ENCODE measurements at regions not wholly inside any gene's neighbourhood (a gene's known extent, or its start where the extent isn't known, plus 50 kb on each side); places are given as distances from the start of the nearest gene placed in this dataset.

DNA sequence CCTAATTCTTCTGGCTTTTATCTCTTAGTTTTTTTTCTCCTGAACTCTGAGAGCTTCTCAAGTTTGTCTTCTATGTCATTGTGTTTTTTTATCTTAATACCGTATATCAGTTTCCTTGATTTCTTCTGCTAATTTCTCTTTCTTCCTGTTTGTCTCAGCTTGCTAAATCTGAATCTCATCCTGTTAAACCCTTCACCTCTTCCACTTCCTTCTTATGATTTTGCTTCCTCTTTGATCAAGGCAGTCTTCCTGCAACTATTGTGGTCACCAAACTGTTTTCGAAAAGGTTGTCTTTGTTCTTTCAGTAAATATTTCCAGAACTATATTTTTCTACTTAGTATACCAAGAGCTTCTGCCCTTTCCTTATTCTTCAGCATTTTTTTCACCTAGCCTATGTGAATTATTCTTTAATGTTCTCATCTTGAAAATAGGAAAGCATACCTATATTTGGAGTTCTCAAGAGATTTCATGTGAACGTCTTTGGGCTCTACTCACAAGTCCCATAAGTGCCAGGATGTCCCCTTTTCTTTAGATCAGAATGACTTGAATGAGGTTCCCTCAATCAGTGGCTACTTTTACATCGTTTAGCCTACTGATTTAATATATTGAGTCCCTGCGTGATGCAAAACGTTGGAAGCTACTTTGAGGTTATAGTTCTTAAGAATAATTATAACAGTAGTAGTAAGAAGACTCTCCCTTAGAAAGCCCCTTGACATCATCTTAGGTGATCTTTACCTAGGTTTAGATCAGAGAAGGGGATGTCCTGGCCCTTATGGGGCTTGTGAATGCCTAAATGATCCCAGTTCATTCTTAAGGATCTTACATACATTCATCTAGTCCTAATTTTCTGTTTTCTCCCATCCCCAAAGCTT lies 415.4 kb upstream of the AUTS2 start:
- TF ChIP-seq, protein P1, sequence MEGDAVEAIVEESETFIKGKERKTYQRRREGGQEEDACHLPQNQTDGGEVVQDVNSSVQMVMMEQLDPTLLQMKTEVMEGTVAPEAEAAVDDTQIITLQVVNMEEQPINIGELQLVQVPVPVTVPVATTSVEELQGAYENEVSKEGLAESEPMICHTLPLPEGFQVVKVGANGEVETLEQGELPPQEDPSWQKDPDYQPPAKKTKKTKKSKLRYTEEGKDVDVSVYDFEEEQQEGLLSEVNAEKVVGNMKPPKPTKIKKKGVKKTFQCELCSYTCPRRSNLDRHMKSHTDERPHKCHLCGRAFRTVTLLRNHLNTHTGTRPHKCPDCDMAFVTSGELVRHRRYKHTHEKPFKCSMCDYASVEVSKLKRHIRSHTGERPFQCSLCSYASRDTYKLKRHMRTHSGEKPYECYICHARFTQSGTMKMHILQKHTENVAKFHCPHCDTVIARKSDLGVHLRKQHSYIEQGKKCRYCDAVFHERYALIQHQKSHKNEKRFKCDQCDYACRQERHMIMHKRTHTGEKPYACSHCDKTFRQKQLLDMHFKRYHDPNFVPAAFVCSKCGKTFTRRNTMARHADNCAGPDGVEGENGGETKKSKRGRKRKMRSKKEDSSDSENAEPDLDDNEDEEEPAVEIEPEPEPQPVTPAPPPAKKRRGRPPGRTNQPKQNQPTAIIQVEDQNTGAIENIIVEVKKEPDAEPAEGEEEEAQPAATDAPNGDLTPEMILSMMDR (IDR thresholded peaks at IDR 0.05; ENCODE audit: low read depth, low read length, missing input control) = no peak
- TF ChIP-seq RAD21 (IDR thresholded peaks at IDR 0.05) = no peak
- no peak for TF ChIP-seq YY1 (IDR thresholded peaks at IDR 0.05)
- TF ChIP-seq GABPA (IDR thresholded peaks at IDR 0.05 in 1 of 2, conservative IDR thresholded peaks at IDR 0.05 in 1 of 2) = no peak
- TF ChIP-seq, protein P2, sequence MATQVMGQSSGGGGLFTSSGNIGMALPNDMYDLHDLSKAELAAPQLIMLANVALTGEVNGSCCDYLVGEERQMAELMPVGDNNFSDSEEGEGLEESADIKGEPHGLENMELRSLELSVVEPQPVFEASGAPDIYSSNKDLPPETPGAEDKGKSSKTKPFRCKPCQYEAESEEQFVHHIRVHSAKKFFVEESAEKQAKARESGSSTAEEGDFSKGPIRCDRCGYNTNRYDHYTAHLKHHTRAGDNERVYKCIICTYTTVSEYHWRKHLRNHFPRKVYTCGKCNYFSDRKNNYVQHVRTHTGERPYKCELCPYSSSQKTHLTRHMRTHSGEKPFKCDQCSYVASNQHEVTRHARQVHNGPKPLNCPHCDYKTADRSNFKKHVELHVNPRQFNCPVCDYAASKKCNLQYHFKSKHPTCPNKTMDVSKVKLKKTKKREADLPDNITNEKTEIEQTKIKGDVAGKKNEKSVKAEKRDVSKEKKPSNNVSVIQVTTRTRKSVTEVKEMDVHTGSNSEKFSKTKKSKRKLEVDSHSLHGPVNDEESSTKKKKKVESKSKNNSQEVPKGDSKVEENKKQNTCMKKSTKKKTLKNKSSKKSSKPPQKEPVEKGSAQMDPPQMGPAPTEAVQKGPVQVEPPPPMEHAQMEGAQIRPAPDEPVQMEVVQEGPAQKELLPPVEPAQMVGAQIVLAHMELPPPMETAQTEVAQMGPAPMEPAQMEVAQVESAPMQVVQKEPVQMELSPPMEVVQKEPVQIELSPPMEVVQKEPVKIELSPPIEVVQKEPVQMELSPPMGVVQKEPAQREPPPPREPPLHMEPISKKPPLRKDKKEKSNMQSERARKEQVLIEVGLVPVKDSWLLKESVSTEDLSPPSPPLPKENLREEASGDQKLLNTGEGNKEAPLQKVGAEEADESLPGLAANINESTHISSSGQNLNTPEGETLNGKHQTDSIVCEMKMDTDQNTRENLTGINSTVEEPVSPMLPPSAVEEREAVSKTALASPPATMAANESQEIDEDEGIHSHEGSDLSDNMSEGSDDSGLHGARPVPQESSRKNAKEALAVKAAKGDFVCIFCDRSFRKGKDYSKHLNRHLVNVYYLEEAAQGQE (IDR thresholded peaks at IDR 0.05) = no peak
- no peak for TF ChIP-seq JUND (IDR thresholded peaks at IDR 0.05)
- TF ChIP-seq FOXA1 (IDR thresholded peaks at IDR 0.05) = no peak
